ENCODE measurements at regions not wholly inside any gene's neighbourhood (a gene's known extent, or its start where the extent isn't known, plus 50 kb on each side); places are given as distances from the start of the nearest gene placed in this dataset.
A peak's percentile ranks its signal among the peaks of the same experiment; 100 is the strongest.
"Not testable (repeated sequence)": the region's sequence is repeated elsewhere in the genome, so short reads cannot be mapped to it uniquely, and the experiment has no call there.

- TF ChIP-seq CTCF (IDR thresholded peaks at IDR 0.05): no peak
- Histone ChIP-seq H3K36me3 (no peaks in the 10 kb centered on the region), H3K4me3 (no peak overlapping the region), H3K27me3 (no peaks in the 10 kb centered on the region), H3K9me3 (no peaks in the 10 kb centered on the region), H3K4me1 (no peaks in the 10 kb centered on the region), H3K27ac (no peak overlapping the region)
- WGBS, 2 donors: 79 to 83% methylated on average over 3 of the region's 3 CpGs
- ATAC-seq: no peak
- no peak for FAIRE-seq
- DNase-seq: no peak
- intact Hi-C loops (cut with DNase I): no loop called here
Measured at GRCh38 chr3:177402533-177402932, 205.3 kb upstream of the TBL1XR1 start.

GRCh38 chr3:177405191-177405672, 207.9 kb upstream of the TBL1XR1 start:
- intact Hi-C loops (cut with DNase I): no loop called here
- Histone ChIP-seq H3K4me1 (no peaks in the 10 kb centered on the region), H3K27me3 (no peaks in the 10 kb centered on the region), H3K27ac (no peak overlapping the region), H3K4me3 (no peak overlapping the region), H3K9me3 (no peaks in the 10 kb centered on the region), H3K36me3 (no peaks in the 10 kb centered on the region)
- WGBS, 2 donors: 86 to 95% methylated on average over 3 of the region's 3 CpGs
- FAIRE-seq (no peak), DNase-seq (no peak), ATAC-seq (no peak)
- TF ChIP-seq CTCF (IDR thresholded peaks at IDR 0.05): no peak

- peak; percentile 96 to 100 (median 97) for ATAC-seq
Measured at GRCh38 chr3:177410730-177411129, 213.4 kb upstream of the TBL1XR1 start.

GRCh38 chr3:177411201-177411600, 213.9 kb upstream of the TBL1XR1 start:
- no peak overlapping the region for H3K4me3 ChIP-seq
- intact Hi-C loops (cut with DNase I): no loop called here
- no peak for FAIRE-seq
- H3K27me3 ChIP-seq: no peaks in the 10 kb centered on the region
- H3K9me3 ChIP-seq: no peaks in the 10 kb centered on the region
- TF ChIP-seq CTCF (IDR thresholded peaks at IDR 0.05): no peak
- H3K36me3 ChIP-seq: no peaks in the 10 kb centered on the region
- ATAC-seq: peak in 3 of 4 donors; percentile 30 to 37 (median 34)
- H3K27ac ChIP-seq: peak overlapping the region in 3 of 4 donors; percentile 22 to 44 (median 33)
- peaks cover 5 to 12% (median 8%) of the 10 kb centered on the region in 3 donors for H3K4me1 ChIP-seq
- no peak for DNase-seq
- 73 to 74% methylated on average over 3 of the region's 3 CpGs for WGBS, 2 donors

More at GRCh38 chr3:177410730-177411129, 213.4 kb upstream of the TBL1XR1 start:
- DNase-seq (peak in 4 of 6 donors; percentile 54 to 77 (median 62)), FAIRE-seq (no peak)
- Histone ChIP-seq H3K36me3 (no peaks in the 10 kb centered on the region), H3K9me3 (no peaks in the 10 kb centered on the region), H3K27ac (peak overlapping the region in 3 of 4 donors; percentile 22 to 44 (median 33)), H3K4me1 (peaks cover 5 to 12% (median 8%) of the 10 kb centered on the region in 3 donors), H3K27me3 (no peaks in the 10 kb centered on the region), H3K4me3 (no peak overlapping the region)
- WGBS, 2 donors: 10 to 12% methylated on average over 4 of the region's 4 CpGs
- intact Hi-C loops (cut with DNase I): no loop called here
- TF ChIP-seq CTCF (IDR thresholded peaks at IDR 0.05): no peak

- ATAC-seq; H3K27ac ChIP-seq; FAIRE-seq; intact Hi-C loops (cut with DNase I); H3K9me3 ChIP-seq; H3K36me3 ChIP-seq; H3K27me3 ChIP-seq; H3K4me3 ChIP-seq: not testable (repeated sequence)
- 98% methylated on average over 32 of the region's 32 CpGs for WGBS, 2 donors
- H3K4me1 ChIP-seq: peaks cover 5 to 14% (median 12%) of the 10 kb centered on the region in 3 donors
- peak in 1 of 6 donors; percentile 44 for DNase-seq
Measured at GRCh38 chr3:177412677-177413170, 215.4 kb upstream of the TBL1XR1 start.

Data from pancreas (tissue), 10 donors.